HG03175 (cell line): ENCODE measurements at regions not wholly inside any gene's neighbourhood (a gene's known extent, or its start where the extent isn't known, plus 50 kb on each side); places are given as distances from the start of the nearest gene placed in this dataset.

Experiments used
- ATAC-seq: cut with Tn5 transposase; IDR thresholded peaks from one replicate; pipeline ENCODE4 v1.9.1; 2021; ENCODE audit warnings: mild to moderate bottlenecking, moderate library complexity; ENCODE audit not compliant: unreplicated experiment

DNA sequence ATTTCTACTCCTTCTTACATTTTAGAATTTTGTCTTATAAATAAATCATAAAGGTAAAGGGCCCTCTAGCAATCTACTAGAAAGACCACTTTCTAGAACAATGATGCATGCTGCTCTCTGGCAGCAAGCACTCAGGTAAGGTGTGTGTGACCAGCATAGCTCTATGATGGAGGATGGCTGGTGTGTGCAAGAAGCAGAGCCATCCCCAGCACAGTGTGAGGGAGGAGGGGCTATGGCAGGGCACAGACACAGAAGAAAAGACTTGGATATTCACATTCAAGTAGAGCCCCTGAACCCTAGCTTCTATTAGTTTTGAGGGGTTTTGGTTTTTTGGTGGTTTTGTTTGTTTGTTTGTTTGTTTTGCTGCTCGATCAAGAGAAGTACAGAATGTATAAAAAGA is 277.1 kb upstream of the CCDC54 start:
- no peak for ATAC-seq

DNA sequence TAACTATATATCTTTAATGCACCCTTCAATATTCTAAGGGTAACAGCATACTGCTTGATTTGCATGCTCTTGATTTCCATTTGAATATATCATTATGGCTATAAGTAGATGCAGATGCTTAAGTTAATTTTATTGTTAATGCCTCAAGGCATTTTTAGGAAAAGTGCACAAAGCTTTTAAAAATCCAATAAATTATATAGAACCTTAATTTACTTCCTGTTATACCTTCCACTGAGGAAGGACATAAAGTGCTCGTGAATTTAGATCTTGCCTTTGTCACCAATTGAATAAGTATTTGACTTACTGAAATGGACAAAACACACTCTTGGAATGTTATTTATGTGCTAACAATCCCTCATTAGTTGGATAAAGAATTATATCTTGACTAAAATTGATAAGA is 276.7 kb upstream of the CCDC54 start:
- no peak for ATAC-seq

DNA sequence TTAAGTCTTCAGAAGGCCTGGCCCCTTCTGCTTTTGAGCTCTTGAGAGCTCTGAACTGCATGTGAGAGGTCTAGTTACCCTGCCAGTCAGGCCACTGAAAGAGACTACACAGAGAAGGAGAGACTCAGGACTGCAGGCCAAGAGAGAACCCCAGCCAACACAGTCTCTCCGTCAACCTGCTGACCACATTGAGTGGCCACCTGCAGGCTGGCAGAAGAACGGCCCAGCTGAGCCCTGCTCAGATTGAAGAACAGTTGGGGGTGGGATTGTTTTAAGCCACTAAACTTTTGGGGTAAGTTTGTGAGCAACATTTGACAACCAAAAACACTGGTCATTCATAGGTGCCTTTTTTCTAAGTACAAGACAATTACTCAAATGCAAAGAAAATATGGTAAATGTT is 273.5 kb upstream of the CCDC54 start:
- ATAC-seq: no peak

DNA sequence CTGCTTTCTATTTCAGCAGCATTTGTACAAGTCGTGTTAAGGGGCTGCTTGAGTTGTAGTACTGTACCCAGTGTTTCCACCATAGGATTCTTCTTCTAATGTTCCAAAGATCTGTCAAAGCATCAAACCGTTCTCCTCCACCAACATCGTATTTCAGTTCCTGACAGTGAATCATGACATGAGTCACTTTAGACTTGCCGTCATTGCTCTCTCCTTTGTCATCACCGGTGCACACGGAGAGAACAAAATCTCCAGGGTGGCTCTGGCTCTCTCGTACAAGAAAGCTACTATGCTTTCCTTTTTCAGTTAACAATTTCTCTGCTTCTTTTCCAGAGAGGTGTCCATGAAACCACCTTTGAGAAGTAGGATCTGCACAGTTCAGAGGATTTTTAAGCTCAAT is 270.9 kb upstream of the CCDC54 start:
- ATAC-seq: no peak

DNA sequence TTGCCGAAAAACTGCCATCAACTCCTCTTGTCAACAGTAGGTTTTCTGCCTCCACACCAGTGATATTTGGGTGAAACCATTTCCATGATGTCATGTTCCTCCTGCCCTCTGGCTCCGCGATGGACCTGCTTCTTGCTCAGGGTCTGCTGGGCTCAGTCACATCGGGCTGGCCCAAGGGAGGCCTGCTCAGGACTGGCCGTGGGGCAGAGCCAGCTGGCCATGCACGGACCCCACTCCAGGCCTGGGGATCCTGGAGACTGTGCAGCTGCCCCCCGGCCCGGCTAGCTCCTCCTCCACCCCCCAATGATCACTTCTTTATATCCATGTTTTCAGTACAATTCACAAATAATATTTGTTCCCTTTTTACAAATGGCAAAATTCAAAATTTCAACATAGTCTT is 270.3 kb upstream of the CCDC54 start:
- ATAC-seq: no peak

DNA sequence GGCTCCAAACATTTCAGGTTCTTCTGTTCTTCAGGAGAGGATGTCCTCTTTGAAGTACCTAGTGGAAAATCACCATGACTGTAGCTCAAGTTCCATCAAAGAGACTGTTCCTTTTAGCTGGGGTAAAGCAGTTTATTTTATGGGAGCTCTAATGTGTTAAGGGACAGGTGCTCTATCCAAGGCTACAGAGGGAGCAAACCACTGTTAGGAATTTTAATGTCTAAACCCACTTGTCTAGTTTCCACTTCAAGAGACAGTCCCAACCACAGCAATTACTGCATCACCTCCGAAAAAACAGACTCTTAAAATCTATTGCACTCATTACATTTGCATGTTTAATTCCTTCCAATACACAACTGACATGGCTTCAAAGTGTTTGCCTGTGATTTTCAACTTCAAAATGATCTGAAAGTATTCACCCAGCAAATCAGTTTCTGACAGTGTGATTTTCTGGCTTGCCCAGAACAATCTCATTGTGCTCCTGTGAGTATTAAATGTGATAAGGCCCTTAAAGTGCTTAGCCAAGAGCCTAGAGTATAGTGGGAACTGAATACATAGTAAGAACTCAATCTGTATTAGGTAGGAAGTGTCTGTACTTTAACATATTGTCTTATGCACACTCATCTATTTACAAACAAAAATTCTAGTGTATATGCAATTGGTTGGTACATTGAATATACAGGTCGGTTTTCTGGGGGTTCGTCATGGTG is 266.5 kb upstream of the CCDC54 start:
- no peak for ATAC-seq

DNA sequence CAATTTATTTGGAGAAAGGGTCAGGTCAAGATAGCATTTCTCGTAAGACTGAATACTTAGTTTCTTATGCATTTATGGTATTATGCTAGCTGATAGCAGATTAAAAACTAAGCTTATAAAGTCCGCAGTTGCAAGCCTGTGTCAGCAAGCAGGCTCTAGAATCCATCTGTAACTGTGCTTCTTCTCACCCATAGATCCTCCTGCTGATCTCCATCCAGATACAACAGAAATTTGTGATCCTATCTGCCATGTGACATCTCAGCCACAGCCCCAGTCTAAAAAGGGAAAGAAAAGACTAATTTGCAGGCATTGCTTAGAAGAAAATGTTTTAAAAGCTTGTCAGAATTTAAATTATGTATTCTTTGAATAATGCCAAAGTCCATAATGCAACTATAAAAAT is 265.4 kb upstream of the CCDC54 start:
- ATAC-seq: no peak

DNA sequence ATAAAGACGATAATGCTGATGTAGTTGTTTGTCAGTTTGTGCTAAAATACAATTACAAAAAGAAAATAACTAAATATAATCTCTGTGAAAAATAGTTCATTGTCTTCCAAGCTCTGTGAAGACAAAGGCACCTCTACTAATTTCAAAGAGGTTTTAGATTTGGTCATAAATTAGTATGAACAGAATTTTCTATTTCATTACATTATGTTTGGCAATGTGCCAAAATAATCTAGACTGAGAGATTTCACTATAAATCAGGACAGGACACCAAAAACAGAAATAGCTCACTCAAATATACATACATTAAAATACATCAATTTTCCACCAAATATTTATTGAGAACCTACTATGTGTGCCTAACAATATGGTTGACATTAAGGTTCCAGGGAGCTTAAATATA is 264.9 kb upstream of the CCDC54 start:
- ATAC-seq: no peak

DNA sequence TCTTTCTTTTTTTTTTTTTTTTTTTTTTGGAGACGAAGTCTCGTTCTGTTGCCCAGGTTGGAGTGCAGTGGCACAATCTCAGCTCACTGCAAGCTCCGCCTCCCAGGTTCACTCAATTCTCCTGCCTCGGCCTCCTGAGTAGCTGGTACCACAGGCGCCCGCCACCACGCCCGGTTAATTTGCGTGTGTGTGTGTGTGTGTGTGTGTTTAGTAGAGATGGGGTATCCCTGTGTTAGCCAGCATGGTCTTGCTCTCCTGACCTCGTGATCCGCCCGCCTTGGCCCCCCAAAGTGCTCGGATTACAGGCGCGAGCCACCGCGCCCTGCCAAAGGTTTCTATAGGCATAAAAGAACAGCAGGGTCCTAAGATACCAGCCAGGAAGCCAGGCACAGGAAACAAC is 261.0 kb upstream of the CCDC54 start:
- no peak for ATAC-seq

DNA sequence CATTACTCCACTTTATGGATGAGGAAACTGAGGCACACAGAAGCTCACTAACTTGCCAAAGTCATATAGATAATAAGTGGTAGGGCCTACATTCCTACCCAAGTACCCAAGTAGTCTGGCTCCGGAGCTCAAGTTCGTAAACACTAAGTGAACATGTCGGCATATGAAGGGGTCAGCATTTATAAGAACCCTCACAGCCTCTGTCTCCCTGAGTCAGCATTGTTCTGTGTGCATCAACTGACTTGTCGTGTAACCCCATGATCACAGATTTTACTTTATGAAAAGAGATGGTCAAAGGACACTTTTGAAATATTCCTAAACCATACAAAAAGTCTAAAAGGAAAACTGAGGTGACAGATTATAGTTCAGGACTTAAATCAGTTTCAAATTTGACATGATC is 260.1 kb upstream of the CCDC54 start:
- no peak for ATAC-seq

DNA sequence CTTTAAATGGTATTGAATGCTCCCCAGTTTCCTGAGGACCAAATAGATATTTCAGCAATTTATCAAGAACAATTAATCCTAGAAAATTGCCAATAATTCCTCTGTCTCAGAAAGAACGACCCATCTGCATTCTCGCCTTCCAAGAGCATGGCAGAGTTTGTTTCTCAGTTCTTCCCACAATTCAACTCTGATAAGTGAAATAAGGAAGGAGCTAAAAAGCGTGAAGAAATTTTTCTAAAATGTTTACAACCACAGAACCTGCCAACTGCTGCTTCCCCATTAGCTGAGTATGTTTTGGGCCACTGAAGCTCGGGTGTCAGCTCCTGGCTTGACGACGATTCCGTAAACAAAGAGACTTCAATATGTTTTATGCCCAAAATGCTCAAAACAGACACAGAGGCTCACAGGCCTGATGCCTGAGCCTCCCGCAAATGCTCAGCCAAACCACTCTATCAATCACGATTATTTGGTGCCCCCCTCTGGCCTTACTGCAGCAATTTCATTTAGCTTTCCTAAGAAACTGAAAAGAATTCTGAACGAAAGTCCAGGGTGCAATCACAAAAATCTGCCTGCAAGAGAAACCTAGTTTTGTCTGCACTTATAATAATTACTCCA is 259.2 kb upstream of the CCDC54 start:
- no peak for ATAC-seq

DNA sequence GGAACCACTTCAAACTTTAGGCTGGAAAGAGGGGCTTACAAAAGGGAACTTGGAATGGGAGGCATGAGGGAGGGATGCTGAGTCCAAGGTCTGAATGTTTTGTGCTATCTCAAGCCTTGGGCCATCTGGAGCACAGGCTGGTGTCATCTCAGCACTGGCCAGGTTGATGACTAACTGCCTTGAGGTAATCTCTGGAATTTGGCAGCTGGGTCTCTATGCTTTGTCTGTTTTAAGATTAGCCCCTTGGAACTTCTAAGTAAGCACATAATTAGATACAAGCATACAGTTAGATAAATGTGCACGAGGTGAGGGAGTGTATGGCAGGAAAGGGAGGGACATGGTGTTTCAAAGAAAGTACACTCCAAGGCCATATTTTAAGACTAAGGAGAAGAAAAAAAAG is 252.4 kb upstream of the CCDC54 start:
- ATAC-seq: no peak

DNA sequence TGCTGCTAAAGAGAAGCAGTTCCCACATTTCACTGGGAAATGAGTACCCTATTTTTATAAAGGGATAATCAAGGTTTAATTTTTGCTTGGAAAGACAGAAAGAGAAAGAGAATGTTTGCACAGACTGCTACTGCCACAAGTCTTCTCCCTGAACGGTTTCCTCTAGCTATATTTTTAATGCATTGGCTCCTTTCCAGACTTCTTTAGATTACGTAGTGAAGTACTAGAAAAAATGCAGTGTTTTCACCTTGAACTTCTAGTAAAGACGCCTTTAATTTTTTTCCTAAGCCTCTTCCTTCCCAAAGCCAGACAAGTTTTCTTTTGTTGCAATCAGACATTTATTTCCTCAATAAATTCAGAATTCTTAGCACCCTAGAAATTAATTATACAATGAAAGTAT is 248.3 kb upstream of the CCDC54 start:
- ATAC-seq: no peak

DNA sequence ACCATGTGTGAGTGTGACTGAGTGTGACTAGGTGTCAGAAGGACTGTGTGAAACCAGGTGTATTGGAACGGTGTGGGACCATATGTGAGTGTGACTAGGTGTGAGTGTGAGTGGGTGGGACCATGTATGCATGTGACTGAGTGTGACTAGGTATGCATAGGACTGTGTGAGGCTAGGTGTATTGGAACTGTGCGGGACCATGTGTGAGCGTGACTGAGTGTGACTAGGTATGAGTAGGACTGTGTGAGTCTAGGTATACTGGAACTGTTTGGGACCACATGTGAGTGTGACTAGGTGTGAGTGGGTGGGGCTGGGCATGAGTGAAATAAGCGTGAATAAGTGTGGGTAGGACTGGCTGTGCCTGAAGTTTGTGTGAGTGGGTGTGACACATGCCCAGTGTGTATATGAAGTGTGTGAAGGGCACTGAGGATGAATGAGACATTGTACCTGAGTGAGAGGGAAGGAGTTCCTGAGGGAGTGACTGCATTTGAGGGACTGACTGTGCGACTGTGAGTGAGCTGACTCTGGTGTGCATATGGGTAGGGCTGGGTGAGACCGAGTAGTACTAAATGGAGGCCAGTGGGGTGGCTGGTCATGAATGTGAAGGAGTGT is 247.0 kb upstream of the CCDC54 start:
- ATAC-seq: no peak

DNA sequence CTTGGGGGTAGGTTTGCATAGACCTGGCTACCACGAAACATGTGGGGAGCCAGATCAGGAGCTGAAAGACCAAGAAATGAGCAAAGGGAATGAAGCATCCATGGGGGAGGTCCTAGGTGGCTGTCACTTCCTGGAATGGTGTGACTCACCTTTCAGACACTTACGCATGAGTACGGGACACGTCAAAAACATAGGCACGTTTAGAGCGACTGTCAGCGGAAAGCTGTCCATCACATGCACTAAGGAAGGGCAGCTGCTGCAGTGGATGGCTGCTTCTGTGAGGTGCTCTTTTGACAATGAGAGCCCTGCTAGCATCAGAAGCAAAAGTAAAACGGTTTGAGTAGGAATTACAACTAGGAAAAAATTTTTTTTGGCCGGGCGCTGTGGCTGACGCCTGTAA is 244.6 kb upstream of the CCDC54 start:
- ATAC-seq: no peak

DNA sequence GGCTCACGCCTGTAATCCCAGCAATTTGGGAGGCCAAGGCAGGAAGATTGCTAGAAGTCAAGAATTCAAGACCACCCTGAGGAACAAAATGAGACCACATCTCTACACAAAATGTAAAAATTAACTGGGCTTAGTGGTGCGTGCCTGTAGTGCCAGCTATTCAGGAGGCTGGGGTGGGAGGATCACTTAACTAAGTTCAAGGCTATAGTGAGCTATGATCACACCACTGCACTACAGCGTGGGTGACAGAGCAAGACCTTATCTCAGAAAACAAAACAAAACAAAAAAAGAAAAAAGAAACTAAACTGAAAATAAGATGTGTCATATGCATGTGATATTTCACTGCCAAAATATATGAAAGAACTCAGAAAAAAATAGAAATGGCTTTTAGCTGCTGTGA is 243.3 kb upstream of the CCDC54 start:
- ATAC-seq: no peak

DNA sequence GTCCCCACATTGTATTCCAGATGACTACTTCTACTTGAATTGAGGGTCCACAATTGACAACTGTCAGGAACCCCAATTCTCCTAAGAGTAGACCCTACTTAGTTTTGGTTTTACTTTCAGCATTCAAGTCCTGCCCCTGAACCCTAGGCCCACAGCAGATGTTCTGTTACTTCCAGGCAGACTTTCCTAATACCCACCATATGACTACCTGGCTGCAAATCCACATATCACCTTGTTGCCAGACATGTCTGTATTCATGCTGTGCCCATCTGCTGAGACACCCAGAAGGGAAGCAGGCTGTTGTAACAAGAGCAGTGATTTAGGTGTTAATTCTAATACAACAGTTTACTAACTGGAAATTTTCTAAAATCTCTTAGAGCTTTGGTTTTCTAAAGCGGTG is 235.1 kb upstream of the CCDC54 start:
- no peak for ATAC-seq

DNA sequence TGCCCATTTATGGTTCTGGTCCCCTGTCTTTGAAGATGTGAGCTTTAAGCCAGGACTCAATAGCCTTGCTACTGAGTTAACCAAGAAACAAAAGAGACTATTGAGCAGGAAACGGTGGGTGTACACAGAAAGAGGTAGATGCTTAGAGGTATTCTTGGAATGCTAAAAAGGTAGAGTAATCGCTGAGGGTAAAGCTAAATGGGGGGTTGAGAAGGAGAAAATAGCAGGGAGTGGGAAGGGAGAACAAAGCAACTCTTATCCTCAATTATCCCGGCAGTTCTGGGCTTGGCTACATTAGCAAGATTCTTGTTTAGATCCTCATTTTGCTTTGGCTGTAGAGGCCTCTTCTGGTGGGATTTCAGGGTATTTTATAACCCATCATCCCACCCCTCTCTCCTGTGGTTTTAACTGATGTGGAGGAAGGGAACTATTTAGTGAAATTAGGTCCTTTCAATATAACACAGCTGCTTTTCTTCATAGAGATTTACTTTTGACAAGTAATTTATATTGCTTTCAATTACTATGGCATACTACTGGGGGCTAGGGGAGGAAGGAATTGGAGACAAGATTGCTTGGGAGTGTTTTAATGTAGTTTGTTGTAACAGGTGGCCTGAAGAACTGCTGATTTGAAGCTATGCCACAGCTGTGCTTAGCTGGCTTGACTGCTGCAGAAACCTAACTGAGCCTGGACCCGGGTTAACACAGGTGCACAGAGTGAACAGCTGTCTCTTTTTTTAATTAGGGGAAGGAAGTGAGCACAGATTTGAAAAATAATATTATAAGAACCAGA is 234.3 kb upstream of the CCDC54 start:
- ATAC-seq: no peak

DNA sequence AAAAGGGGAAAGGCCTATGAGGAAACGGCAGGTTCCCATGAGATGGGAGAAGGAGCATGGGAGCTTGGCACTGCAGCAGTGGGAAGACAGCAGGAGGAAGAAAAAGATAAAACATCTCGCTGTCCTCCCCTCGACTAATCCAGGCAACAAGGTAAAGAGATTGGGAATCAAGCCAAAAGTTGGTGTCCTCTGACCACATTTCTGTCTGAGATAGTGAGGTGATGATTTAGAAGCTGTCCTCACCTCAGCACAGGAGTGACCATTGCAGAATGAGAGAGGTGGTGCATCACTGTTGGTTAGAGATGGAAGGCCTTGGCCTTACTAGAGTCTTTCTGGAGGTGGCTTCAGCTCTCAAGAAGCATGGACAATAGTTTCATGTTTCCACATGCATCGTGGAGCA is 226.6 kb upstream of the CCDC54 start:
- no peak for ATAC-seq

DNA sequence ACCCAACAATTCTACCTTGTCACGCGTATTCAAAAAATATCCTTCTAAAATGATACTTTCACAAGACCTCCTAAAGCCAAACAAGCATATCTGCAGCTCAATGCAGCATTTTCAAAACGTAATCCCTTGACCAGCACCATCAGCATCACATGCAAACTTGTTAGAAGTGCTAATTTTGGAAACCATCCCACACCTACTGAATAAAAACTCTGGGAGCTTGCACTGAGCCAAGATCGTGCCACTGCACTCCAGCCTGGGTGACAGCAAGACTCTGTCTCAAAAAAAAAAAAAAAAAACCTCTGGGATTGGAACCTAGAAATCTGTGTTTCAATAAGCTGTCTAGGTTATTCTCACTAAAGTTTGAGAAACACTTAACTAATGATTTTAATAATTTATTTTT is 223.3 kb upstream of the CCDC54 start:
- ATAC-seq: no peak

DNA sequence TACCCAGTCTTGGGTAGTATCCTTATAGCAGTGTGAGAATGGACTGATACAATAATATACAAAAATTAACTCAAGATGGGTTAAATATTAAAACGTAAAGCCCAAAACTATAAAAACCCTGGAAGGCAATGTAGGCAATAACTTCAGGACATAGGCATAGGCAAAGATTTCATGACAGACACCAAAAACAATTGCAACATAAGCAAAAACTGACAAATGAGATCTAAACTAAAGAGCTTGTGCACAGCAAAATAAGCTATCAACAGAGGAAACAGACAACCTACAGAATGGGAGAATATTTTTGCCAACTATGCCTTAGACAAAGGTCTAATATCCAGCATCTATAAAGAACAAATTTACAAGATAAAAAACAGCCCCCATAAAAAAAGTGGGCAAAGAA is 204.8 kb upstream of the CCDC54 start:
- no peak for ATAC-seq

DNA sequence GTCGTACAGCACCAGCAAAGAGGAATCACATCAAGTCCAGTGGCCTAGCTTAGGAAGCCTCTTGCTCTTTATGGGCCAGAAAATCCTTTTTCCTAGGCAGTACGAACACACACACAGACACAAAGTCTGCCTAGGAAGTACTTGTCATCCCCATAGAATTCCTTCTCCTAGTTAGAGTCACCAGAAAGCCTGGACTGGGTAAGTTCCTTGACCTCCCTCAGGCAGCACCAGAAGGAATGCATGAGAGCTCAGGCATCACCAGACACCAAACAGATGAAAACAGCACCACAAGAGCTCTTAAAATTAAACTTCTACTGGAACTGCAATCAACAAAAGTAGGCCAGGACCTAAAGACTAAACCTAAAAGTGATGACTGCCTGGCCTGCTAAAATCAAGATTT is 192.9 kb upstream of the CCDC54 start:
- no peak for ATAC-seq
